GM21526 (cell line): ENCODE measurements at regions not wholly inside any gene's neighbourhood (a gene's known extent, or its start where the extent isn't known, plus 50 kb on each side); places are given as distances from the start of the nearest gene placed in this dataset.
"Not testable (repeated sequence)": the region's sequence is repeated elsewhere in the genome, so short reads cannot be mapped to it uniquely, and the experiment has no call there.

Experiments
- ATAC-seq: cut with Tn5 transposase; IDR thresholded peaks from one replicate; pipeline ENCODE4 v1.9.1; 2021; ENCODE audit warnings: moderate library complexity; ENCODE audit not compliant: unreplicated experiment, low FRiP score

DNA sequence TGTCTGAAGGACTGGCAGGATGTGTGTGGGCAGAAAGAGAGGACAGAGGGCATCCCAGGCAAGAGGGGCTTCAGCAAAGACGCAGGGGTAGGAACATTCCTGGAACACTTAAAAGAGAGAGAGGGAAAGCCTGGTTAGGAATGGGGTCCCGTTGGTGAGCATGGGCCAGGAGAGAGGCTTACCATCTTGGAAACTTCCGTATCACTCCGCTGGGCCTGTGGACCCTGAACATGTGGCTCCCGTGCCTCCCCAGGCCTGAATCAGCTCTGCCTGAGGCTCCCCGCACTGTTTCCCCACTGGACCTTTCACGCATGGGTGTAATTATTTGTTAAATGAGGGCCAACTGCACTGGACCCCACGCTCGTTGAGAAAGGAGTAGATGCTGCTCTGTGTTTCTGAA lies 191.1 kb upstream of the GLI2 start:
- no peak for ATAC-seq

GRCh38 chr2:120545007-120545406 lies 190.7 kb upstream of the GLI2 start:
- ATAC-seq = not testable (repeated sequence)

DNA sequence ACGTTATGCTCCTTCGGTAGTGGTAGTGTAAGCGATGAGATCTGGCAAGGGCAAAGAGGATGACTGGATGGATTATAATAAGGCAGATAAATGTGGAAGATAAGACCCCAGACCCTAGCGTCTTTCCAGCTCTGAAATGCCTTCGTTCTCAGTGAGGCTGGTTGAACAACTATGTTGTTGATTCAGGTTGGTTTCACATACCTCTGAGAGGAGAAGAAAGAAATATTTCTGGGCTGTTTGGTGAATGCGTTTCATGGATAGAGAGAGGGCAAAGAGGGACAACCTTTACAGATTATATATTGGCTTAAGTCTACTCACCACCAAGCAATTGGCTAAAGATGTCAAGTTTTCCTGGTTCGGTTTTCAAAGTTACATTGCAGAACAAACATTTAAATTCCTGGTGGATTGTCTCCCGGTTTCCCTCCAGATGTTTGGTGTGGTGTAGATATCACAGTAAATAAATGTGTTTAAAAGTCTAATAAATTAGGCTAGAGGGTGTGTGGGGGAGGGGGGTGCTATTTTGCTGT lies 190.1 kb upstream of the GLI2 start:
- ATAC-seq = no peak

DNA sequence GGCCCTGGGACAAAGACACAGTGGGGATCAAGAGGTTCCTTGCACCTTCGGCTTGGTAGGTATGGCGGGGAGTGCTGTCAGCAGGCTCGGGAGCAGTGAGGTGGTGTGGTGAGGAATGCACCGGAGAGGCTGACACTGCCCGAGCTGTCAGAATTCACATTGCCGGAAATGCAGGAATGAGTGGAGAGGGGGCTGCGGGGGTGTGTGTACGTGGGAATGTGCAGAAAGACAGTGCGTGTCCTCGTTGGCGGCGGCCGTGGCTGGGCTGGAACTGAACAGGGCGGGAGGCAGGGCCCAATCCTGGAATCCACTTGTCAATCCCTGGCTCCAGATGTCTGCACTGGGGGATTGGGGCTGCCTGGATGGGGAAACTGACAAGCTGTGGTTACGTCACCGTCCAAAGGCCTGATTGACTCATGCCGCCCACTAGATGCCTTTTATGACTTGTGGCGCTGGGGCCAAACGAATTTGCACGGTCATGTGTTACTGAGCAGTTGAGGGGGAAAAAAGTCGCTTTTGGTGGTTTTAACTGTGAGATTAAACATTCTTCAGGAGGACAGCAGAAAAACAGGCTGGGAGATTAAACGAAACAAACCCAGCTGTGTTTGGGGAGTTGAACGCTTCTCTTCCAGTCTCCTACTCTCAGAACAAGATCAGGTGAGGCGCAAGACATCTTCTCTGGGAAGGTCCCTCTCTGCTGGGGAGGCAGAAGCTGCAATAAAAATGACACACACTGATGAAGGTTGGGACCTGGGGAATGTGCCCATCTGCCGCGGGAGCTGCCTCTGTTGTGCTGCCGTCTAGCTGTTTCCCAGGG lies 189.4 kb upstream of the GLI2 start:
- no peak for ATAC-seq

DNA sequence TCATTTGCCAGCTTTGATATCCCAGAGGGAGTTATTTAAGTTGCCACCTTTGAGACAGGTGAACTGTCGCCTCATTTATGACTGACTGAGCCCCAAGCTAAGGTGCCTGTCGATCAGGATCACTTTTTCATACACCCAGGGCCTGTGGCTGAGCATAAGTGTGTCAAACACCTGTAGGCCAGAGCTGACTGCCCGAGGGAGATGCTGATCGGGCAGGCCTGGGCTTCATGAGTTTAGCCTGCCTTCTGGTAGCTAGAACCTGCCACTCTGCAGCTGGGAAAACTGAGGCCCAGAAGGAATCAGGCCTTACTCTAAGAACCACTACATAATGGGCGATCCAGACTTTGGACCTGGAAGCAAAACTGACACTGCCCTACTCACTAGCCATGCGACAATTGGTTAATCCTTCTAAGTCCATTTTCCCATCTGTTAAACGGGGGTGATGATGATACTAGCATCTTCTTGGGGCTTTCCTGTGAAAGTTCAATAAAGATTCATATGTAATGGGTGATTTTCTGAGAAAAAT lies 188.7 kb upstream of the GLI2 start:
- no peak for ATAC-seq

- ATAC-seq = no peak
These were observed 188.0 kb upstream of the GLI2 start for GRCh38 chr2:120547662-120548061.

- no peak for ATAC-seq
These were observed 186.8 kb upstream of the GLI2 start for GRCh38 chr2:120548627-120549608.

GRCh38 chr2:120549841-120550240 lies 185.8 kb upstream of the GLI2 start:
- ATAC-seq = no peak

- ATAC-seq = no peak
These were observed 185.4 kb upstream of the GLI2 start for GRCh38 chr2:120550282-120550681.

GRCh38 chr2:120550893-120551446 lies 184.7 kb upstream of the GLI2 start:
- no peak for ATAC-seq

- peak; percentile 75 for ATAC-seq
These were observed 184.1 kb upstream of the GLI2 start for GRCh38 chr2:120551522-120551921.

DNA sequence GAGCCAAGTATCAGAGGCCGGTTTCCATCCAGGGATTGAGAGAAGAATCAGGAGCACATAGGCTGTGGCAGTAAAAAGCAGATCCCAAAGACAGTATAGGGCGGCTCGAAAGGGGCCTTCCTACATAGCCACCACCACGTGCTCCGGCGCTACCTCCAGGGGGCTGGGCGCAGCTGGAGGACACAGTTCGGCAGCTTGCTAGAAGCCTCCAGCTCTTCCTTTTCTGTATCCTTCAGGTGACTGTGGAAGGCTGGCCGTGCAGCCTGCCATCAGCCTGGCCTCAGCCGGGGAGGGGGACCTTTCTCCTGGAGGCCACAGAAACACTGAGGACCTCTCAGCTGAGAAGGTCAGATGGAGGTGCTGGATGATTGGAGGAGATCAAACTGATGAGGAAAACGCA lies 183.6 kb upstream of the GLI2 start:
- ATAC-seq = no peak

DNA sequence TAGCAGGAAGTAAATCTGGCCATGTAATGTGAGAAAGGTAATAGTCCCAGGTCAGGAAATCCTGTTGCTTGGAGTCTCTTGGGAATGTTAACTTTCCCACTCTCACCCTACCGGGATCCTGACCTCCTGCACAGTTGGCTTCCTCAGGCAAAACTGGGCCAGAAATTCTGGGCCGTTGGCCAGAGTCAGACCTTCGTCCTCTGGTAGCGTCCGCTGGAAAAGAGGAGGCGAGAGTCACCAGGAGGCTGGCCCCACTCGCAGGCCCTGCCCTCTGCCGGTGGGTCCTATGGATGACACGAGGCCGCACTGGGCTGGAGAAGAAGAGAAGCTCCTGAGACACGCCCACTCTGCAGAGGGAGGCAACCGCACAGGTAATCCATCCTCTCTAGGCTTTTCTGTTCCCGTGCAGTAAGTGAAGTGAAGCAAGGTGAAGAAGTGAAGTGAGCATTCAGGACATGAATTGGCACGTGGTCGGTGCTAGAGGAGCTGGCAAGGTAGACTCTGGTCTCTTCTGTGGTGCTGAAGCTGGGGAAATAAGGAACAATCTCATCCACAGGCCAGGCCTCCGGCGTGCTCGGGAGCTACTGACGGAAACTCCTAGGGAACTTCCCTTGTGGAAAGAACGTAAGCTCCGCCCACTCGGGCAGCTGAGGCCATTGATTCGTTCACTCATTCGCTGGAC lies 182.7 kb upstream of the GLI2 start:
- peak; percentile 52 for ATAC-seq

- no peak for ATAC-seq
These were observed 181.0 kb upstream of the GLI2 start for GRCh38 chr2:120554625-120555032.

GRCh38 chr2:120555092-120555491 lies 180.6 kb upstream of the GLI2 start:
- no peak for ATAC-seq

DNA sequence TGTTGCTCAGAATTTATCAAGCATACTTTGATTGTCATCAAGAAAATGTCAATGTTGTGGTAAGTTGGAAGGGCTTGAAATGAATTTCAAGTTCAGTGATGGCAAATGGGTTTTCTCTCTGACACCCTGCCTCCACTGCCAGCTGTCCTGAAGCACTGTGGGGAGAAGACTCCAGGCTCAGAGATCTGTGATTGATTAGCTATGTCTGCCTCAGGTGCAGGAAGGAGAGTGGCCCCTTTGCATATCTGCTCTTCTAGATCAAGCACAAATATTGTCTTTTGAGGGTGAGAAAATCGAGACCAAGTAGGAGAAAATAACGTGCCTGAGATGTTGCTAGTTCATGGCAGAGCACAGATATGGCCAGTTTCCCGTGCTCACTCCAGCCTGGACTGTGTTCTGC lies 178.8 kb upstream of the GLI2 start:
- no peak for ATAC-seq

GRCh38 chr2:120558847-120559246 lies 176.8 kb upstream of the GLI2 start:
- ATAC-seq = no peak

DNA sequence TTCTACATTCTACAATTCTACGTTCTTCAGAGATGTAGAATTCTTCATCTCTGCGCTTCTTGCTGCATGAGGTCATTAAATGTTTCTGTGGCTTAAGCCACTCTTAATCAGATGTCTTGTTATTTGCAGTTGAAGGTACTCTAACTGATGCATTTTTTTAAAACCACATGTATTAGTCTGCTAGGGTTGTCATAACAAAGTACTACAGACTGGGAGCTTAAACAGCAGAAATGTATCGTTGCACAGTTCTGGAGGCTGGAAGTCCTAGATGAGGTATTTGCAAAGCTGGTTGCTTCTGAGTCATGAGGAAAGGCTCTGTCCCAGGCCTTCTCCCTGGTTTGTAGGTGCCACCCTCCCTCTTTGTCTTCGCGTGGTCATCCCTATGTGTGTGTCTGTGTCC lies 176.3 kb upstream of the GLI2 start:
- ATAC-seq = no peak

DNA sequence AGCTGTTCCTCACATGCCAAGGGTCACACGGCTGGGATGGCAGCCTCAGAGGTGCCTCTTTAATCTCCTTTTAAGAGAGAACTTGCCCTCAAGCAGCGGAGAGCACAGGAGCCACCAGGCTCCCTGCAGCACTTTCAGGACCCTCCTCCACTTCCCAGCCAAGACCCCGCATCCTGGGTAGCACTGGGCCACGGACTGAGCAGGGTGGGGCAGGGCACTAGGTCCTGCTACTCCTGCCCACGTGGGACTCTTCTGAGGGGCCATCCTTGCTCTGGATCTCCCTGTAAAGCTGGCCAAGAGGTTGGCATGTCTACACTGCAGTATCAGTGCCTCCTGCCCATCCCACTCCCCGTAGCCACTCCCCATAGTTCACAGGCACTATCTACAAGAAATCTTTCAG lies 175.3 kb upstream of the GLI2 start:
- ATAC-seq = no peak

DNA sequence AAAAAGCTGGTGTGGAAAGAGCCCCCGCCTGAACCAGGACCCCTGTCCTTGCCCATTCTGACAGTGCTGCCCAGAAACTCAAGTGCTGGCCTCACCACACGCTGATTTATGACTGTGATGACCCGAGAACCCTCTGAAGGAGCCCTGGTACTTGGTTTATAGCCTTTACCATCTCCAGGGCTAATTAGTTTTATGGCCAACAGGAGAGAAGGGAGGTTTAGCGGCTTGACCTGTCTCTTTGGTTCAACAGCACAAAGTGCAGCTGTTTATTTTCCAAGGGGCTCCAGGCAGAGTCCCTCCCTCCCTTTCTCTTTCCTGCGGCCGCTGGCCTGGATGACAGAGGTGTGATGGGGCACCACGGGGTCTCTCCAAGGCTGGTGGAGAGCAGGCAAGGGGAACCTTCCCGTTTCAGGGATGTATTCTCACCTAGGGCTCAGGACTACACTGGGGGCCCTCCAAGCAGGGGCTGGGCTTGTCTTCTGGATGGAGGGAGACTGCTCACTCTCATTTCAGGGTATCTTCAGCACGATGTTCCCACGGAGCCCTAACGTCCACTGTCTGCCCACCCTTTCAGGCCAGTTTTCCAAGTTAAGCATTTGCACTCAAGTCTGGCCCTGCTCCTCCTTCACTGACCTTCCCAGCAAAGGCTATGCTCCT lies 174.2 kb upstream of the GLI2 start:
- ATAC-seq = no peak
